Sigmoid colon (tissue), 4 donors: ENCODE measurements at regions not wholly inside any gene's neighbourhood (a gene's known extent, or its start where the extent isn't known, plus 50 kb on each side); places are given as distances from the start of the nearest gene placed in this dataset.

Source experiments
- CTCF ChIP-seq, 4 experiments: fragments of 450-650 bp in 3 of 4; fragments of 200-600 bp in 1 of 4; IDR thresholded peaks; one replicate each; pipeline ENCODE4 v1.5.1; 2016 to 2019; ENCODE audit warnings: antibody characterized with exemption in 4 of 4, mild to moderate bottlenecking in 3 of 4, moderate library complexity in 2 of 4
- POLR2A ChIP-seq, 2 donors: fragments of 450-650 bp; IDR thresholded peaks; one replicate each; pipeline ENCODE4 v1.6.1; 2016; ENCODE audit warnings: antibody characterized with exemption in 2 of 2, mild to moderate bottlenecking in 2 of 2, moderate library complexity in 2 of 2
- POLR2AphosphoS5 ChIP-seq, 4 donors: sonication (generic); formaldehyde crosslinking; IDR thresholded peaks; one replicate each; pipeline ENCODE4 v1.6.1; 2017; ENCODE audit warnings: antibody characterized with exemption in 4 of 4

GRCh38 chr1:36721261-36721660, 238.5 kb upstream of the CSF3R start:
- TF ChIP-seq CTCF (IDR thresholded peaks at IDR 0.05) (no peak), POLR2A (IDR thresholded peaks at IDR 0.05) (no peak), POLR2AphosphoS5 (IDR thresholded peaks at IDR 0.05) (no peak)
